HCT116 (cell line): ENCODE measurements at regions not wholly inside any gene's neighbourhood (a gene's known extent, or its start where the extent isn't known, plus 50 kb on each side); places are given as distances from the start of the nearest gene placed in this dataset.

Experiments
- CBX3 ChIP-seq: IDR thresholded peaks from 2 replicates; pipeline ENCODE4 v1.6.1; 2012; ENCODE audit warnings: low read depth
- CEBPB ChIP-seq: IDR thresholded peaks from 2 replicates; pipeline ENCODE4 v1.6.1; 2012; ENCODE audit warnings: low read depth
- EZH2 ChIP-seq: fragments of 200-600 bp; sonication (generic); IDR thresholded peaks from 2 replicates; pipeline ENCODE4 v1.6.1; 2017; ENCODE audit warnings: antibody characterized with exemption, mixed run types
- POLR2A ChIP-seq: IDR thresholded peaks from 2 replicates; pipeline ENCODE4 v1.7.0; 2011; ENCODE audit warnings: borderline replicate concordance; ENCODE audit not compliant: insufficient read depth, insufficient read length; ENCODE audit errors: extremely low read depth
- POLR2AphosphoS5 ChIP-seq: IDR thresholded peaks from 2 replicates; pipeline ENCODE4 v1.6.1; 2011; ENCODE audit warnings: mild to moderate bottlenecking, low read depth, low read length, moderate library complexity
- RAD21 ChIP-seq: IDR thresholded peaks from 2 replicates; pipeline ENCODE4 v1.6.1; 2012; ENCODE audit warnings: low read depth, mild to moderate bottlenecking
- REST ChIP-seq: IDR thresholded peaks from 2 replicates; pipeline ENCODE4 v1.6.1; 2012; ENCODE audit warnings: low read depth
- SIN3A ChIP-seq: IDR thresholded peaks from 2 replicates; pipeline ENCODE4 v1.6.1; 2012; ENCODE audit warnings: low read depth
- YY1 ChIP-seq: IDR thresholded peaks from 2 replicates; pipeline ENCODE4 v1.6.1; 2011; ENCODE audit warnings: low read length, low read depth, moderate library complexity, mild to moderate bottlenecking; ENCODE audit not compliant: insufficient replicate concordance; ENCODE audit errors: extremely low read depth
- ZNF274 ChIP-seq: fragments of 200-500 bp; sonication (Bioruptor generic); IDR thresholded peaks from 2 replicates; pipeline ENCODE4 v1.6.1; 2014; ENCODE audit warnings: mild to moderate bottlenecking, low read depth, low read length, inconsistent platforms
- TF ChIP-seq, protein P1 (sequence below), 3 experiments: fragments of 200-600 bp in 1 of 3; sonication (generic) in 1 of 3; IDR thresholded peaks in 2 of 3; conservative IDR thresholded peaks in 1 of 3; 2 replicates each; pipeline ENCODE4 v1.5.1; 2012 to 2017; ENCODE audit warnings: low read depth in 2 of 3, low read length in 2 of 3, antibody characterized with exemption in 1 of 3, borderline replicate concordance in 1 of 3, control low read depth in 1 of 3, mild to moderate bottlenecking in 1 of 3, mixed read lengths in 1 of 3, mixed run types in 1 of 3, moderate library complexity in 1 of 3; ENCODE audit not compliant: insufficient read depth in 1 of 3

DNA sequence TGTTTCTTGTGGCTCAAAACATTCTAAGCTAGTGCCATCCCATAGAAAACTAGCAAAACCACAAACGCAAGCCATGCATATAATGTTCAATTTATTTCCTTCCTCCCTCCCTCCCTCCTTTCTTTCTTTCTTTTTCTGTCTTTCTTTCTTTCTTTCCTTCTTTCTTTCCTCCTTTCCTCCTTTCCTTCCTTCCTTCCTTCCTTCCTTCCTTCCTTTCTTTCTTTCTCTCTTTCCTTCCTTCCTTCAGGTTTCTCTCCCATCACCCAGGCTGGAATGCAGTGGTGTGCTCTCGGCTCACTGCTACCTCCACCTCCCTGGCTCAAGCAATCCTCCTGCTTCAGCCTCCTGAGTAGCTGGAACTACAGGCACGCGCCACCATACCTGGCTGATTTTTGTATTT, 492.8 kb upstream of the PROK2 start:
- TF ChIP-seq, protein P1, sequence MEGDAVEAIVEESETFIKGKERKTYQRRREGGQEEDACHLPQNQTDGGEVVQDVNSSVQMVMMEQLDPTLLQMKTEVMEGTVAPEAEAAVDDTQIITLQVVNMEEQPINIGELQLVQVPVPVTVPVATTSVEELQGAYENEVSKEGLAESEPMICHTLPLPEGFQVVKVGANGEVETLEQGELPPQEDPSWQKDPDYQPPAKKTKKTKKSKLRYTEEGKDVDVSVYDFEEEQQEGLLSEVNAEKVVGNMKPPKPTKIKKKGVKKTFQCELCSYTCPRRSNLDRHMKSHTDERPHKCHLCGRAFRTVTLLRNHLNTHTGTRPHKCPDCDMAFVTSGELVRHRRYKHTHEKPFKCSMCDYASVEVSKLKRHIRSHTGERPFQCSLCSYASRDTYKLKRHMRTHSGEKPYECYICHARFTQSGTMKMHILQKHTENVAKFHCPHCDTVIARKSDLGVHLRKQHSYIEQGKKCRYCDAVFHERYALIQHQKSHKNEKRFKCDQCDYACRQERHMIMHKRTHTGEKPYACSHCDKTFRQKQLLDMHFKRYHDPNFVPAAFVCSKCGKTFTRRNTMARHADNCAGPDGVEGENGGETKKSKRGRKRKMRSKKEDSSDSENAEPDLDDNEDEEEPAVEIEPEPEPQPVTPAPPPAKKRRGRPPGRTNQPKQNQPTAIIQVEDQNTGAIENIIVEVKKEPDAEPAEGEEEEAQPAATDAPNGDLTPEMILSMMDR (IDR thresholded peaks at IDR 0.05 in 2 of 3, conservative IDR thresholded peaks at IDR 0.05 in 1 of 3; ENCODE audit: borderline replicate concordance in 1 of 3, insufficient read depth in 1 of 3, low read depth in 2 of 3, low read length in 2 of 3) = no peak
- TF ChIP-seq REST = no peak
- TF ChIP-seq YY1 = no peak
- no peak for TF ChIP-seq ZNF274
- no peak for TF ChIP-seq POLR2AphosphoS5
- no peak for TF ChIP-seq RAD21
- TF ChIP-seq CEBPB = no peak
- no peak for TF ChIP-seq POLR2A
- no peak for TF ChIP-seq SIN3A
- TF ChIP-seq EZH2 = no peak
- no peak for TF ChIP-seq CBX3
